ENCODE measurements at regions not wholly inside any gene's neighbourhood (a gene's known extent, or its start where the extent isn't known, plus 50 kb on each side); places are given as distances from the start of the nearest gene placed in this dataset.

GRCh38 chr13:61935710-61936109 is 520.1 kb upstream of the PCDH20 start:
- TF ChIP-seq KAT2A (conservative IDR thresholded peaks at IDR 0.05; ENCODE audit: control insufficient read depth, low read depth, low read length): no peak
- no peak for TF ChIP-seq CHD2 (IDR thresholded peaks at IDR 0.05; ENCODE audit: borderline replicate concordance, low read depth, low read length)
- no peak for TF ChIP-seq ELK1 (IDR thresholded peaks at IDR 0.05; ENCODE audit: low read depth, low read length)
- TF ChIP-seq FOS (IDR thresholded peaks at IDR 0.05; ENCODE audit: borderline replicate concordance, extremely low read depth, insufficient read length): no peak
- no peak for TF ChIP-seq DPF2 (IDR thresholded peaks at IDR 0.05)
- TF ChIP-seq JUND (IDR thresholded peaks at IDR 0.05; ENCODE audit: low read depth, low read length): no peak
